ENCODE measurements at regions not wholly inside any gene's neighbourhood (a gene's known extent, or its start where the extent isn't known, plus 50 kb on each side); places are given as distances from the start of the nearest gene placed in this dataset.

- TF ChIP-seq, protein P1, sequence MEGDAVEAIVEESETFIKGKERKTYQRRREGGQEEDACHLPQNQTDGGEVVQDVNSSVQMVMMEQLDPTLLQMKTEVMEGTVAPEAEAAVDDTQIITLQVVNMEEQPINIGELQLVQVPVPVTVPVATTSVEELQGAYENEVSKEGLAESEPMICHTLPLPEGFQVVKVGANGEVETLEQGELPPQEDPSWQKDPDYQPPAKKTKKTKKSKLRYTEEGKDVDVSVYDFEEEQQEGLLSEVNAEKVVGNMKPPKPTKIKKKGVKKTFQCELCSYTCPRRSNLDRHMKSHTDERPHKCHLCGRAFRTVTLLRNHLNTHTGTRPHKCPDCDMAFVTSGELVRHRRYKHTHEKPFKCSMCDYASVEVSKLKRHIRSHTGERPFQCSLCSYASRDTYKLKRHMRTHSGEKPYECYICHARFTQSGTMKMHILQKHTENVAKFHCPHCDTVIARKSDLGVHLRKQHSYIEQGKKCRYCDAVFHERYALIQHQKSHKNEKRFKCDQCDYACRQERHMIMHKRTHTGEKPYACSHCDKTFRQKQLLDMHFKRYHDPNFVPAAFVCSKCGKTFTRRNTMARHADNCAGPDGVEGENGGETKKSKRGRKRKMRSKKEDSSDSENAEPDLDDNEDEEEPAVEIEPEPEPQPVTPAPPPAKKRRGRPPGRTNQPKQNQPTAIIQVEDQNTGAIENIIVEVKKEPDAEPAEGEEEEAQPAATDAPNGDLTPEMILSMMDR (IDR thresholded peaks at IDR 0.05; ENCODE audit: low read length), result no peak
- no peak for TF ChIP-seq EZH2 (optimal IDR thresholded peaks at IDR 0.05; ENCODE audit: low read depth, low read length)
These were observed 91.0 kb upstream of the DIO3 start for GRCh38 chr14:101470266-101470665.

Measured in MM.1S (cell line).